ENCODE measurements at regions not wholly inside any gene's neighbourhood (a gene's known extent, or its start where the extent isn't known, plus 50 kb on each side); places are given as distances from the start of the nearest gene placed in this dataset.
A peak's percentile ranks its signal among the peaks of the same experiment; 100 is the strongest.

GRCh38 chr18:10367836-10368235 lies 86.6 kb upstream of the APCDD1 start:
- DNase-seq = no peak

- DNase-seq = no peak
Observed at GRCh38 chr18:10368456-10369453, 85.7 kb upstream of the APCDD1 start.

GRCh38 chr18:10370716-10371115 lies 83.7 kb upstream of the APCDD1 start:
- DNase-seq = no peak

- no peak for DNase-seq
Observed at GRCh38 chr18:10371165-10371564, 83.3 kb upstream of the APCDD1 start.

GRCh38 chr18:10374195-10374594 lies 80.2 kb upstream of the APCDD1 start:
- no peak for DNase-seq

- DNase-seq = no peak
Observed at GRCh38 chr18:10374636-10375293, 79.7 kb upstream of the APCDD1 start.

- DNase-seq = no peak
Observed at GRCh38 chr18:10376731-10377130, 77.7 kb upstream of the APCDD1 start.

GRCh38 chr18:10377956-10378355 lies 76.5 kb upstream of the APCDD1 start:
- no peak for DNase-seq

- no peak for DNase-seq
Observed at GRCh38 chr18:10378688-10379420, 75.6 kb upstream of the APCDD1 start.

- DNase-seq = no peak
Observed at GRCh38 chr18:10379522-10379921, 74.9 kb upstream of the APCDD1 start.

GRCh38 chr18:10381516-10381915 lies 72.9 kb upstream of the APCDD1 start:
- DNase-seq = no peak

GRCh38 chr18:10381951-10382350 lies 72.5 kb upstream of the APCDD1 start:
- DNase-seq = no peak

GRCh38 chr18:10386049-10386448 lies 68.4 kb upstream of the APCDD1 start:
- DNase-seq = no peak

- DNase-seq = no peak
Observed at GRCh38 chr18:10386956-10387355, 67.5 kb upstream of the APCDD1 start.

- DNase-seq = no peak
Observed at GRCh38 chr18:10387399-10387798, 67.0 kb upstream of the APCDD1 start.

- no peak for DNase-seq
Observed at GRCh38 chr18:10388373-10388772, 66.1 kb upstream of the APCDD1 start.

- no peak for DNase-seq
Observed at GRCh38 chr18:10391506-10391905, 62.9 kb upstream of the APCDD1 start.

GRCh38 chr18:10397004-10397403 lies 57.4 kb upstream of the APCDD1 start:
- DNase-seq = no peak

GRCh38 chr18:10398571-10398970 lies 55.9 kb upstream of the APCDD1 start:
- DNase-seq = no peak

GRCh38 chr18:10399465-10399864 lies 55.0 kb upstream of the APCDD1 start:
- DNase-seq = no peak

- DNase-seq = peak; percentile 2
Observed at GRCh38 chr18:10400534-10401307, 53.7 kb upstream of the APCDD1 start.

GRCh38 chr18:10401521-10401920 lies 52.9 kb upstream of the APCDD1 start:
- DNase-seq = no peak

GRCh38 chr18:10401930-10402329 lies 52.5 kb upstream of the APCDD1 start:
- no peak for DNase-seq

All from CD4-positive, alpha-beta T cell treated with Interleukin-4 for 4 hours (primary cell).